ENCODE measurements at regions not wholly inside any gene's neighbourhood (a gene's known extent, or its start where the extent isn't known, plus 50 kb on each side); places are given as distances from the start of the nearest gene placed in this dataset.

DNA sequence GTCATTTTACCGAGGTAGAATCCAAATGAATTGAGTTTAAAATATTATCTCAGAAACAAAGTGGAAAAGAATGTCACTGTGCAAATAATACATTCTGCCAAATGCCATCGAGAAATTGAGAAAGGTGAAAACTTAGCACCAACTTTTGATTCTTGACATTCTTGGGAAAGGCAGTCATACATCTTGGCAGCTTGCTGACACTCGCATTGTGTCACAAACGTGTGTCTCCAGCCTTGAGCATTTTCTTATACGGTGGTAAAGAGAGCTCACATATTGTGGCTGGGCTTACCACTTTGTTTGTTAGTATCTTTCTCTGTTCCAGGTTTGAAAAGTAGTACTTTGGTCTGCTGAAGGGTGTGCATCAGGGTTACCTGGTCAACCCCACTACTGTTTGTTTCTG is 1456.1 kb downstream of the BRINP3 start:
- TF ChIP-seq, protein P1, sequence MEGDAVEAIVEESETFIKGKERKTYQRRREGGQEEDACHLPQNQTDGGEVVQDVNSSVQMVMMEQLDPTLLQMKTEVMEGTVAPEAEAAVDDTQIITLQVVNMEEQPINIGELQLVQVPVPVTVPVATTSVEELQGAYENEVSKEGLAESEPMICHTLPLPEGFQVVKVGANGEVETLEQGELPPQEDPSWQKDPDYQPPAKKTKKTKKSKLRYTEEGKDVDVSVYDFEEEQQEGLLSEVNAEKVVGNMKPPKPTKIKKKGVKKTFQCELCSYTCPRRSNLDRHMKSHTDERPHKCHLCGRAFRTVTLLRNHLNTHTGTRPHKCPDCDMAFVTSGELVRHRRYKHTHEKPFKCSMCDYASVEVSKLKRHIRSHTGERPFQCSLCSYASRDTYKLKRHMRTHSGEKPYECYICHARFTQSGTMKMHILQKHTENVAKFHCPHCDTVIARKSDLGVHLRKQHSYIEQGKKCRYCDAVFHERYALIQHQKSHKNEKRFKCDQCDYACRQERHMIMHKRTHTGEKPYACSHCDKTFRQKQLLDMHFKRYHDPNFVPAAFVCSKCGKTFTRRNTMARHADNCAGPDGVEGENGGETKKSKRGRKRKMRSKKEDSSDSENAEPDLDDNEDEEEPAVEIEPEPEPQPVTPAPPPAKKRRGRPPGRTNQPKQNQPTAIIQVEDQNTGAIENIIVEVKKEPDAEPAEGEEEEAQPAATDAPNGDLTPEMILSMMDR (IDR thresholded peaks at IDR 0.05; ENCODE audit: low read depth, low read length): no peak
- H3K4me3 ChIP-seq (ENCODE audit: low read depth, low read length): no peak overlapping the region

DNA sequence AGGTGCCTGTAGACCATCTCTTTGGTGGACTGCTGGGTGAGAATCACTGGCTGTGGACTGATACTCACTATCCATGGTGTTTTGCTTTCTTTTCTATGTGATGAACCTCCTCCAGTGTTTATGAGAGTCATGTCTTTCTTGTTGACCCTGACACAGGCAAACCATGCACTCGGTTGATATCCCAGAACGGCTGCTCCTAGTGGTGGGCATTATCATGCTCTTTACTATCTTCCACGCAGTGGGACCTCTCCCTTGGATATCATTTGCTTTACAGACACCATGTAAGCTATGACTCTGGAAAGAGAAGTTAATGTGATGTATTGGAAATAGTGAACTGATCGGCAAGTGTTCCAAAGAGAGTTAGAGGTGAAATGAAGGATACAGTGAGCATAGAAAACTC is 1455.6 kb downstream of the BRINP3 start:
- TF ChIP-seq, protein P1 (IDR thresholded peaks at IDR 0.05; ENCODE audit: low read depth, low read length): no peak
- H3K4me3 ChIP-seq (ENCODE audit: low read depth, low read length): no peak overlapping the region

DNA sequence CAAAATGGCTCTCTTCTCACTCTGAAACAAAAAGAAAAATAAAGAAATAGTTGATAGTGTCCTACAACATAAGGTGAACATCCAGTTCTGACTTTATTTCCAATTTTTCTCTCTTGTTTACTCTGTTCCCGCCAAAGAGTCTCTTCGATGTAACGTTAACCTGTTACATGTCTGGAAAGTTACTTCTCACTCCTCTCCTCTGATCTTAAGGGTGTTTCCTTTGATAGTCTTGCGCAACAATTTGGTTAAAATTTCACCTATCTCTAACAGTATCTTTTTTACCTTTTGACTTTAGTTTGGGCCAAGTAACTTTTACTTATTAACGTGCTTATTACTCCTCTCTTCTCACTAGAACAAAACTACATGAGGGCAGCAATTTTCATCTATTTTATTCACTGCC is 1450.2 kb downstream of the BRINP3 start:
- TF ChIP-seq, protein P1 (IDR thresholded peaks at IDR 0.05; ENCODE audit: low read depth, low read length): no peak

DNA sequence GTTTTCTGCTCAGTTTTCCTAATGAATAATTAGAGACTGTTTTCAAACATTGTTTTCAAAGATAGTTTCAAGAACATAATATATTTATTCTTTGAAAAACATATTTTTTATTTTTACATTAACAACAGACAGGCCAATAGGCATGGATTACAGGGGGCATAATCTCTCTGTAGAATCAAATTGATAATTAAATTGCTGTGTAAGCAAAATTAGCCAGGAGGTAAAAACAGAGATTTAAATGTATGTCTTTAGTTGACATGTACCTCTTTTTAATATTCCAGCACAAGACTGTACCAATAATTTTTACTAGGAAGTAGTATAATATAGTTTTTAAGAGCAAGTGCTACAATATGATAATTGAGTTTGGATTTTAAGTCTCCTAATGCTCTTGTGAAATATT is 1444.5 kb downstream of the BRINP3 start:
- TF ChIP-seq, protein P1 (IDR thresholded peaks at IDR 0.05; ENCODE audit: low read depth, low read length): no peak
- no peak overlapping the region for H3K4me3 ChIP-seq (ENCODE audit: low read depth, low read length)

More for the DNA sequence above, 1450.2 kb downstream of the BRINP3 start:
- H3K4me3 ChIP-seq (ENCODE audit: low read depth, low read length): no peak overlapping the region

DNA sequence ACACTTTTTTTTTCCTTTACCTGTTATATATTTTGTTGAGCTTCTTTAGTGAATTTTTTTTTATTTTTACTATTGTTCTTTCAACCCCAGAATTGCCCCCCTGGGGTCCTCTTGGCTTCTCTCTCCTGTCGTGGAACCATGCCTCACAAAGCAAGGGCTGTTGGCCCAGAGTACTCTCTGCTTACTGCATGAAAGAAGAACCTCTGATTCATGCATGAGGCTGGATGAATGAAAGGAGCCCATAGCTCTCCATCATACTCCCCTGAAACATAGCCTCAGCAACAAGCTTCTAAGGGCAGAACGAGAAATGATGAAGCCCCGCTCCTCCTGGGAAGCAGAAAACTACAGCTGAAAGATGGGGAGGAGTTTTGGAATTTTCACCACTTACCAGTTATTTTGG is 1441.0 kb downstream of the BRINP3 start:
- H3K4me3 ChIP-seq (ENCODE audit: low read depth, low read length): no peak overlapping the region

DNA sequence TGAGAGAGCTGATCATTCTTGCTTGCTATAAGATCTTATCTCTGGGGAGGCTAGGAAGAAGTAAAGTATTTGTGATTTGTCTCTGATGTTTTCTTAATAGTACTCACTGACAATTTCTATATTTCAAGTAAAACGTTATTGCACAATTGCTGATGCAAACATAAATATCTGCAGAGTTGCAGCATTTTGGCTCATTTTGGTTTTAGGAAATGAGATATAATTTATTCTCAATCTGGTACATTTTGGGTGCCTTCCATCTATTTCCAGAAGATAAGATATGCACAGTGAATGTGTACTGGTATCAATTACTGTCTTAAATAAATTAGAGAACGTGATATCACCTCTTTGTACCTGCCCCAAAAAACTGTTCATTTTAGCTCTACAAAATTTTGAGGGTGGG is 1431.5 kb downstream of the BRINP3 start:
- H3K4me3 ChIP-seq (ENCODE audit: low read depth, low read length): no peak overlapping the region
- TF ChIP-seq, protein P1 (IDR thresholded peaks at IDR 0.05; ENCODE audit: low read depth, low read length): no peak

More for the DNA sequence above, 1441.0 kb downstream of the BRINP3 start:
- TF ChIP-seq, protein P1 (IDR thresholded peaks at IDR 0.05; ENCODE audit: low read depth, low read length): no peak

DNA sequence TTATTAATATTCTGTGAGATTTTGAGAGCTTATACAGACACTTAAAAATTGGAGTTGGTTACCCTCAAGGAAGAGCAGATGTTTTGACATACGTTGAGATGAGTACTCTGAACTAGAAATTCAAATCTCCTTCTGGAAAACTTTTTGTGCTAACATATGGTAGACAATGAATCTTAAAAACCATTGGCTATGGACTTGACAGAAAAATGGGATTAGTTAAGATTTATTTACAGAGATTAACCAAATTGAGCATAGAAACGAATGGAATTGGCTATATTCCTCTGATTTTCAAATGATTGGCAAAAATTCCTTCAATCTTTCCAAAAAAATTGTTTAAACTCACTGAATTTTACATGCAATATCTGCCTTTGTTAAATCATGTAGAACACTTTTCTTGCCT is 1392.9 kb downstream of the BRINP3 start:
- H3K4me3 ChIP-seq (ENCODE audit: low read depth, low read length): no peak overlapping the region
- TF ChIP-seq, protein P1 (IDR thresholded peaks at IDR 0.05; ENCODE audit: low read depth, low read length): no peak

Data from WI38 (cell line).